Breast epithelium (tissue), 4 donors: ENCODE measurements at regions not wholly inside any gene's neighbourhood (a gene's known extent, or its start where the extent isn't known, plus 50 kb on each side); places are given as distances from the start of the nearest gene placed in this dataset.

Experiments
- DNase-seq, 2 donors: peaks; one replicate each; pipeline ENCODE4 v3.0.0-alpha.2; 2019; ENCODE audit warnings: low spot score in 2 of 2
- H3K27ac ChIP-seq, 2 donors: fragments of 200-600 bp; sonication (generic) in 1 of 2; one replicate each; pipeline ENCODE4 v1.5.1; 2016 to 2019; ENCODE audit warnings: mild to moderate bottlenecking in 1 of 2
- H3K27me3 ChIP-seq, 2 donors: fragments of 200-600 bp; sonication (generic) in 1 of 2; one replicate each; pipeline versions ENCODE4 v1.5.1 to v1.6.0; 2017 to 2019; ENCODE audit warnings: control low read depth in 1 of 2, mild to moderate bottlenecking in 1 of 2
- H3K36me3 ChIP-seq: fragments of 200-600 bp; one replicate; pipeline ENCODE4 v1.5.1; 2019
- H3K4me1 ChIP-seq, 2 donors: fragments of 200-600 bp; sonication (generic); one replicate each; pipeline ENCODE4 v1.5.1; 2016 to 2019; ENCODE audit warnings: control low read depth in 1 of 2
- H3K4me3 ChIP-seq, 3 donors: fragments of 200-600 bp; sonication (generic); 1 replicate in 2 of 3; 2 replicates in 1 of 3; pipeline ENCODE4 v1.5.1; 2016 to 2019; ENCODE audit warnings: mild to moderate bottlenecking in 3 of 3, moderate library complexity in 2 of 3
- H3K9me3 ChIP-seq, 2 donors: fragments of 200-600 bp; sonication (generic) in 1 of 2; one replicate each; pipeline ENCODE4 v1.5.1; 2016 to 2019; ENCODE audit warnings: control low read depth in 1 of 2
- POLR2A ChIP-seq: fragments of 450-650 bp; IDR thresholded peaks from one replicate; pipeline ENCODE4 v1.6.1; 2016; ENCODE audit warnings: antibody characterized with exemption, mild to moderate bottlenecking, moderate library complexity
- POLR2AphosphoS5 ChIP-seq, 3 donors: sonication (generic); formaldehyde crosslinking; IDR thresholded peaks; one replicate each; pipeline ENCODE4 v1.6.1; 2017; ENCODE audit warnings: antibody characterized with exemption in 3 of 3
- intact Hi-C: fragments of 100-400 bp; cut with DNase I; formaldehyde crosslinking; loops from one replicate; pipeline ENCODE4 v1.15.1; 2023; ENCODE audit warnings: low total_unique reads
- TF ChIP-seq, protein P1 (sequence below), 3 donors: fragments of 450-650 bp; IDR thresholded peaks; one replicate each; pipeline ENCODE4 v1.5.1; 2016 to 2017; ENCODE audit warnings: antibody characterized with exemption in 3 of 3, mild to moderate bottlenecking in 3 of 3, moderate library complexity in 3 of 3

DNA sequence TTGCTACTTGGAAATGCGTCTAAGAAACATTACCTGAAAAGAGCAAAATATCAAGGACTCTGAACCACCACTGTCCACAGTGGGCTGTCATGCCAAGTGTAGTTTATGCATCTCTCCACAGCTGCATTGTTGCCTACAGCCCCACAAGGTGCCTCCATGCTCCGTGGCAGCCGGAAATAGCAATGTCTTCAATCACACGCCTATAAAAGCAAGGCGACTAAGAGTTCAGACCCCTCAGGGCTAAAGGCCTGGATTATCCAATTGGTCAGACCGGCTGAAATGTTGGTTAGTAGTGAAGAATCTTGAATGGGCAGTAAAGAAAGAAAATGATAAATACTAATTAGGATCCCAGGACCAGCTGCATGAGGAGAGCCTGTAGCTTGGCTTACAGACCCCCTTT is 114.0 kb upstream of the SLC35G4 start:
- Histone ChIP-seq H3K9me3 (no peaks in the 10 kb centered on the region), H3K4me3 (no peak overlapping the region), H3K36me3 (no peaks in the 10 kb centered on the region), H3K27ac (no peak overlapping the region), H3K4me1 (no peaks in the 10 kb centered on the region), H3K27me3 (no peaks in the 10 kb centered on the region)
- TF ChIP-seq, protein P1, sequence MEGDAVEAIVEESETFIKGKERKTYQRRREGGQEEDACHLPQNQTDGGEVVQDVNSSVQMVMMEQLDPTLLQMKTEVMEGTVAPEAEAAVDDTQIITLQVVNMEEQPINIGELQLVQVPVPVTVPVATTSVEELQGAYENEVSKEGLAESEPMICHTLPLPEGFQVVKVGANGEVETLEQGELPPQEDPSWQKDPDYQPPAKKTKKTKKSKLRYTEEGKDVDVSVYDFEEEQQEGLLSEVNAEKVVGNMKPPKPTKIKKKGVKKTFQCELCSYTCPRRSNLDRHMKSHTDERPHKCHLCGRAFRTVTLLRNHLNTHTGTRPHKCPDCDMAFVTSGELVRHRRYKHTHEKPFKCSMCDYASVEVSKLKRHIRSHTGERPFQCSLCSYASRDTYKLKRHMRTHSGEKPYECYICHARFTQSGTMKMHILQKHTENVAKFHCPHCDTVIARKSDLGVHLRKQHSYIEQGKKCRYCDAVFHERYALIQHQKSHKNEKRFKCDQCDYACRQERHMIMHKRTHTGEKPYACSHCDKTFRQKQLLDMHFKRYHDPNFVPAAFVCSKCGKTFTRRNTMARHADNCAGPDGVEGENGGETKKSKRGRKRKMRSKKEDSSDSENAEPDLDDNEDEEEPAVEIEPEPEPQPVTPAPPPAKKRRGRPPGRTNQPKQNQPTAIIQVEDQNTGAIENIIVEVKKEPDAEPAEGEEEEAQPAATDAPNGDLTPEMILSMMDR (IDR thresholded peaks at IDR 0.05) = no peak
- no peak for TF ChIP-seq POLR2A
- TF ChIP-seq POLR2AphosphoS5 (IDR thresholded peaks at IDR 0.05) = no peak
- intact Hi-C loops = no loop called here
- no peak for DNase-seq

DNA sequence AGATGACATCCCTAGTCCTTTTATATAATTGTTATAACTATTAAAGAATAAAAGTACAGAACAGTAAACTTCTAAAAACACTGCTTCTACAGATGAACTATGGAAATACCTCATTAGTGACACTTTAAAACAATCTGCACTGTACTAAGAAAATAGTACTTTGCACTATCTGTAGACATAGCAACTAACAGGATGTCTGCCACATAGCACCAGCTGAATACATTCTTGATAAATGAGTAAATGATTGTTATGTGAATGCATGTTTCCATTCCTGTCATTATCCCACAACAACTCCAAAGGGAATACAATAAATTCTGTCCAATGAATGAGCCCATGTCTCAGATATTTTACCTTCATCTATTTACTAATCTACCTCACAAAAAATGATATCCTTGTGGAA is 115.3 kb upstream of the SLC35G4 start:
- no peak for TF ChIP-seq POLR2A
- TF ChIP-seq, protein P1 (IDR thresholded peaks at IDR 0.05) = no peak
- intact Hi-C loops = no loop called here
- Histone ChIP-seq H3K27me3 (no peaks in the 10 kb centered on the region), H3K4me1 (no peaks in the 10 kb centered on the region), H3K27ac (no peak overlapping the region), H3K36me3 (no peaks in the 10 kb centered on the region), H3K9me3 (no peaks in the 10 kb centered on the region), H3K4me3 (no peak overlapping the region)
- no peak for DNase-seq

DNA sequence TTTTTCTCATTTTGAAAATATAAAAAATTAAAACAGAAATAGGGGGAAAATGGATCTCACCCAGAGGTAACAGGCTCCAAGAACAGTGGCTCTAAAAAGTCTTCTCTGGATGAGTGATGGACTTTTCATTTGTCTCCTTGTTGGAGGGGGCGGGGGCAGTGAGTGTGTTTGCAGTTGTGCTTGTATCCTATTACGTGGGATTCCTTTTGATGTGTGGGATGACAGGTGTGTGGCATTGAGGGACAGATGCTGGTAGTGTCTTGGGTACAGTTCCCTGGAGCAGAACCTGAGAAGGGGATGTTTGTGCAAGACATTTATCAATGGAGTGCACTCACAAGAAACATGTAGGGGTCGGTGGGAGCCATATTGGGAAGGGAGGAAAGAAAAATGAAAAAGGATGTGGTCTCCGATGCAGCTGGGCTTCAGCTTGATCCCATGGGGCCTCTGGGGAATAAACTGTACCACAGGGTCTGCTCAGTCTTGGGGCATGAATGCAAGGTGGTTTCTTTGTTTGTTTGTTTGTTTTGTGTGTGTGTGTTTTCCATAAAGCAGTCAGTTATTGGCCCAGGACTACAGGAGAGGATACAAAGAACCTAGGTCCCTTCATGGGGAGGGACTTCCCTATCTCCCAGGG is 120.0 kb upstream of the SLC35G4 start:
- no peak for DNase-seq
- intact Hi-C loops = no loop called here
- H3K27me3 ChIP-seq = no peaks in the 10 kb centered on the region
- TF ChIP-seq POLR2A = no peak
- TF ChIP-seq POLR2AphosphoS5 (IDR thresholded peaks at IDR 0.05) = no peak
- TF ChIP-seq, protein P1 (IDR thresholded peaks at IDR 0.05) = no peak
- no peaks in the 10 kb centered on the region for H3K36me3 ChIP-seq
- no peak overlapping the region for H3K4me3 ChIP-seq
- H3K27ac ChIP-seq = no peak overlapping the region
- H3K9me3 ChIP-seq = no peaks in the 10 kb centered on the region
- H3K4me1 ChIP-seq = no peaks in the 10 kb centered on the region

DNA sequence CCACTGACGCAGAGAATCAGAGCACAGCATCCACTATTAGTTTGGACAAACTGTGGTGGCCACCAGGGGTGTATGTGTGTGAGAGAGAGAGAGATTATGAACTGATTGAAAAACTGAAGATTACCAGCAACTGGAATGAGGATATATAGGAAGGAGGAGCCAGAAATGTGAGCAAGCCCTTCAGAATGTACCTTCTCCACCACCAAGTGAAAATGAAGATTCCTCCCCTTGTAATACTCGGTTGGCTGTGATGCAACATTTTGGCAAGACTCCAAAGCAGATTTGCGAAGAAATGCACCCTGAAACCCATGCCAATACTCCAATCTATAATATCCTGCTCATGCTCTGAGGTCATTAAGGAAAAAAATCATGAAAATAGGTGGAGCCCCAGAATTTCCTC is 121.2 kb upstream of the SLC35G4 start:
- H3K27ac ChIP-seq = no peak overlapping the region
- intact Hi-C loops = no loop called here
- no peak for DNase-seq
- no peaks in the 10 kb centered on the region for H3K9me3 ChIP-seq
- no peaks in the 10 kb centered on the region for H3K4me1 ChIP-seq
- H3K4me3 ChIP-seq = no peak overlapping the region
- H3K36me3 ChIP-seq = no peaks in the 10 kb centered on the region
- no peaks in the 10 kb centered on the region for H3K27me3 ChIP-seq
- TF ChIP-seq POLR2A (no peak), POLR2AphosphoS5 (IDR thresholded peaks at IDR 0.05) (no peak)
- TF ChIP-seq, protein P1 (IDR thresholded peaks at IDR 0.05) = no peak

DNA sequence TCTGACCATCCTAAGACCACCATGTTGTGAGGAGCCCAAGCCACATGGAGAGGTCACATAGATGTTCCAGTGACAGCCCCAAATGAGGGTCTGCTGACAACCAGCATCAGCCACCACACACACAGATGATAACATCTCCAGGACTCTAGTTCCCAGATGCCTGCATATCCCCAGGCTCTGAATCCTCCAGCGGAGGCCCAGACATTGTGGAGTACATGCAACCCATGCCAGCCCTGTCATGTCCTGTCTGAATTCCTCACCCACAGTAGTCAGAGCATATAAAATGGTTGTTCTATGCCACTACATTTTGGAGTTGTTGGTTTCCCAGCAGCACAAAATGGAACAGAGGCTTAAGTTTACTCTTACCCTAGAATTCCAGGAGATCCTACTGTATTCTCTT is 122.0 kb upstream of the SLC35G4 start:
- intact Hi-C loops = no loop called here
- no peak for DNase-seq
- H3K4me3 ChIP-seq = no peak overlapping the region
- H3K27ac ChIP-seq = no peak overlapping the region
- no peaks in the 10 kb centered on the region for H3K9me3 ChIP-seq
- H3K4me1 ChIP-seq = no peaks in the 10 kb centered on the region
- no peaks in the 10 kb centered on the region for H3K27me3 ChIP-seq
- TF ChIP-seq, protein P1 (IDR thresholded peaks at IDR 0.05) = no peak
- TF ChIP-seq POLR2A = no peak
- TF ChIP-seq POLR2AphosphoS5 (IDR thresholded peaks at IDR 0.05) = no peak
- no peaks in the 10 kb centered on the region for H3K36me3 ChIP-seq
